ENCODE measurements at regions not wholly inside any gene's neighbourhood (a gene's known extent, or its start where the extent isn't known, plus 50 kb on each side); places are given as distances from the start of the nearest gene placed in this dataset.

DNA sequence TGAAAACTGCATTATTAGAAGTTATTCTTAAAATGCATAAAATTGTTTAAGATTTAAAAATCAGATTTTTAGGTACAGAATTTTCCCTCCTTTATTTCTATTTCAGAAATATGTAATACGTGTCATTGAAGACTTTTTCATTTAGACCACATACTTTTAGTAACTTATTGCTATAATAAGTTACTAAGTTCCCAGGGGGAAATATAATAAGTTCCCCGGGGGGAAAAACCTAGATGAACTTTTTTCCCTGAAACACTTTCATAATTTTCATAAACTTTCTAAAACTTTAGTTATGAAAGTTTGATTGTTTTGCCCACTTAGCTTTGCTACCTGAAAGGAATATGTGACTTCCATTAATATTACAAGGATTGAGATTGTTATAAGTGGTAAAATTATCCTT is 1341.5 kb upstream of the IGFBP7 start:
- H3K36me3 ChIP-seq, result no peaks in the 10 kb centered on the region
- ATAC-seq (ENCODE audit: low FRiP score in 2 of 2), result no peak
- DNase-seq, result no peak
- 87 to 91% methylated on average over 2 of the region's 2 CpGs for WGBS, 2 donors
- H3K4me3 ChIP-seq, result no peak overlapping the region
- no peak overlapping the region for H3K27ac ChIP-seq
- H3K9me3 ChIP-seq, result peaks cover 0 to under 1% (median 0%) of the 10 kb centered on the region in 4 donors
- H3K4me1 ChIP-seq, result no peaks in the 10 kb centered on the region
- no peaks in the 10 kb centered on the region for H3K27me3 ChIP-seq
- TF ChIP-seq POLR2A (IDR thresholded peaks at IDR 0.05) (no peak), POLR2AphosphoS5 (IDR thresholded peaks at IDR 0.05) (no peak), EP300 (IDR thresholded peaks at IDR 0.05) (no peak)
- TF ChIP-seq, protein P1, sequence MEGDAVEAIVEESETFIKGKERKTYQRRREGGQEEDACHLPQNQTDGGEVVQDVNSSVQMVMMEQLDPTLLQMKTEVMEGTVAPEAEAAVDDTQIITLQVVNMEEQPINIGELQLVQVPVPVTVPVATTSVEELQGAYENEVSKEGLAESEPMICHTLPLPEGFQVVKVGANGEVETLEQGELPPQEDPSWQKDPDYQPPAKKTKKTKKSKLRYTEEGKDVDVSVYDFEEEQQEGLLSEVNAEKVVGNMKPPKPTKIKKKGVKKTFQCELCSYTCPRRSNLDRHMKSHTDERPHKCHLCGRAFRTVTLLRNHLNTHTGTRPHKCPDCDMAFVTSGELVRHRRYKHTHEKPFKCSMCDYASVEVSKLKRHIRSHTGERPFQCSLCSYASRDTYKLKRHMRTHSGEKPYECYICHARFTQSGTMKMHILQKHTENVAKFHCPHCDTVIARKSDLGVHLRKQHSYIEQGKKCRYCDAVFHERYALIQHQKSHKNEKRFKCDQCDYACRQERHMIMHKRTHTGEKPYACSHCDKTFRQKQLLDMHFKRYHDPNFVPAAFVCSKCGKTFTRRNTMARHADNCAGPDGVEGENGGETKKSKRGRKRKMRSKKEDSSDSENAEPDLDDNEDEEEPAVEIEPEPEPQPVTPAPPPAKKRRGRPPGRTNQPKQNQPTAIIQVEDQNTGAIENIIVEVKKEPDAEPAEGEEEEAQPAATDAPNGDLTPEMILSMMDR (IDR thresholded peaks at IDR 0.05), result no peak

DNA sequence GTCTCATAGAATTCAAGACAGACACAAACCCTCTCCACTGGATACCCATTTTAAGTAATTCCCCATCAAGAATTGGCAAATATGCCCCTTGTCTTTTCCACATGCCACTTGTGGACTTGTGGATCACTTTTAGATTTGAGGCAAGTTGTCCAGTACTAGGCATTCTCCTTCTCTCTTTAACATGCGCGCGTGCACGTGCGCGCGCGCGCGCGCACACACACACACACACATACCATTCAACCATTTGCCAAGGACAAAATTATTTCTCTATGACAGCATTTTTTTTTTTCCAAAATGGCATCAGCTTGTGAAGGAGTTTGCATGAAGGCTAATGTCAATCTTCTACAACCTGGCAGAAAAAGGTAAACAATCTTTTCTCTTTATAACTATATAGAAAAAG is 1325.7 kb upstream of the IGFBP7 start:
- no peaks in the 10 kb centered on the region for H3K27me3 ChIP-seq
- H3K4me1 ChIP-seq, result no peaks in the 10 kb centered on the region
- H3K9me3 ChIP-seq, result peaks cover 0 to 5% (median 0%) of the 10 kb centered on the region in 4 donors
- WGBS, 2 donors, result 91 to 99% methylated on average over 11 of the region's 11 CpGs
- no peaks in the 10 kb centered on the region for H3K36me3 ChIP-seq
- no peak overlapping the region for H3K4me3 ChIP-seq
- peak in 1 of 2 donors; percentile 61 for DNase-seq
- H3K27ac ChIP-seq, result no peak overlapping the region
- no peak for TF ChIP-seq POLR2AphosphoS5 (IDR thresholded peaks at IDR 0.05)
- TF ChIP-seq EP300 (IDR thresholded peaks at IDR 0.05), result no peak
- TF ChIP-seq, protein P1 (IDR thresholded peaks at IDR 0.05), result no peak
- no peak for TF ChIP-seq POLR2A (IDR thresholded peaks at IDR 0.05)
- no peak for ATAC-seq (ENCODE audit: low FRiP score in 2 of 2)

DNA sequence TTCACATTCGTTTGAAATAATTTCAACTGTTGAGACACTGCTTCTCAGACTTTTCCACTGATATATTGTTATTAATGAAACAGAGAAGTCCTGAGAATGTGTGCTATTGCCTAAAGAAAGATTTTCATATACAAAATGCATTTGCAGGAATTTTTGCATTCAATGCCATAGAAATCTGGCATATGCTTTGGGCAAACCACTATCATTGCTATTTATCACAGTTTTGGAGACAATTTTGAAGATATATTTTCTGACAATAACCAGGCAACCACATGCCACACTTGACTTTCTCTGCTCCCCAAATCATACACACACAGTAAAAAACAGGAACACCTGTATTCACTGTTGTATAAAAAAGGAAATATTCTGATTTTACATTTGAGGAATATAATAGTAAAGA is 1303.7 kb upstream of the IGFBP7 start:
- no peak for ATAC-seq (ENCODE audit: low FRiP score in 2 of 2)
- Histone ChIP-seq H3K4me1 (no peaks in the 10 kb centered on the region), H3K36me3 (no peaks in the 10 kb centered on the region), H3K4me3 (no peak overlapping the region), H3K9me3 (no peaks in the 10 kb centered on the region), H3K27ac (no peak overlapping the region), H3K27me3 (no peaks in the 10 kb centered on the region)
- WGBS, 2 donors, result 83 to 88% methylated on average over 1 of the region's 1 CpG
- TF ChIP-seq POLR2A (IDR thresholded peaks at IDR 0.05) (no peak), EP300 (IDR thresholded peaks at IDR 0.05) (no peak), POLR2AphosphoS5 (IDR thresholded peaks at IDR 0.05) (no peak)
- TF ChIP-seq, protein P1 (IDR thresholded peaks at IDR 0.05), result no peak
- DNase-seq, result no peak

DNA sequence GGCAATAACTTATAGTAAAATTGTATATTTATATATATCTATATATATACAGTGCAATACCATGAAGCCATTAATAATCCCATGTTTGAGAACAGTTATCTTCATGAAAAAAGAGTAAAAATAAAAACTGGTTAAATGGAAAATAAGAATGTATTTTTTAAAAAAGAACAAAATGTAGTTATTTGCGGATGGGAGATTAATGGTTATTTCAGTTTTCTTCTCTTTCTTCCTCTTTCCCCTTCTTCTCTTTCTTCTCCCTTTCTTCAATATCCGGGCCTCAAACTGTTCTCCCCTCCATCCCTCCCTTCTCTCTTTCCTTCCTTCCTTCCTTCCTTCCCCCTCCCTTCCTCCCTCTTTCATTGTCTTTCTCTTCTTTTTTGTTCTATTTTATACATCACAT is 1301.7 kb upstream of the IGFBP7 start:
- DNase-seq (no peak), ATAC-seq (ENCODE audit: low FRiP score in 2 of 2) (no peak)
- no peak overlapping the region for H3K4me3 ChIP-seq
- H3K9me3 ChIP-seq, result no peaks in the 10 kb centered on the region
- no peak overlapping the region for H3K27ac ChIP-seq
- no peaks in the 10 kb centered on the region for H3K4me1 ChIP-seq
- no peaks in the 10 kb centered on the region for H3K36me3 ChIP-seq
- TF ChIP-seq POLR2AphosphoS5 (IDR thresholded peaks at IDR 0.05) (no peak), POLR2A (IDR thresholded peaks at IDR 0.05) (no peak), EP300 (IDR thresholded peaks at IDR 0.05) (no peak)
- TF ChIP-seq, protein P1 (IDR thresholded peaks at IDR 0.05), result no peak
- H3K27me3 ChIP-seq, result no peaks in the 10 kb centered on the region
- WGBS, 2 donors, result 67 to 76% methylated on average over 2 of the region's 2 CpGs

DNA sequence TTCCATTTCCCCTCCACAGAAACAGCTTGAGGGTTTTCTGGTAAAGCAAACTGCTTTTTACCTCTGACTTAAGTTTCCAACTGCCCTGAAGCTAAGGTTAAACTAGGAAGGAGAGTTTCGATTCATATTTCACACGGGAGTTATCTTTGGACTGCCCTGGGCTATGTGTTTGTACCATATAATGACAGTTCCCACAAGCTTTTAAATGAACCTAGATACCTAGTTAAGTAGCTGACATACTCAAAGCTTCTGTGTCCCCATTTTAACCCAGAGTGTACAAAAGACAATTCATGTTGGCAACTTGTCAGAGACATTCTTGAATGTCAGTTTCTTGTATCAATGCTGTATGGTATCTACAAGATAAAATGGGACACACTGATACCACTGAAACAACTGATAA is 1296.6 kb upstream of the IGFBP7 start:
- Histone ChIP-seq H3K27ac (no peak overlapping the region), H3K27me3 (no peaks in the 10 kb centered on the region), H3K4me3 (no peak overlapping the region), H3K9me3 (no peaks in the 10 kb centered on the region), H3K36me3 (no peaks in the 10 kb centered on the region), H3K4me1 (no peaks in the 10 kb centered on the region)
- no peak for TF ChIP-seq POLR2A (IDR thresholded peaks at IDR 0.05)
- no peak for TF ChIP-seq EP300 (IDR thresholded peaks at IDR 0.05)
- no peak for TF ChIP-seq POLR2AphosphoS5 (IDR thresholded peaks at IDR 0.05)
- TF ChIP-seq, protein P1 (IDR thresholded peaks at IDR 0.05), result no peak
- no peak for ATAC-seq (ENCODE audit: low FRiP score in 2 of 2)
- DNase-seq, result no peak
- WGBS, 2 donors, result 62 to 70% methylated on average over 2 of the region's 2 CpGs
